Retinal pigment epithelial cell (primary cell): ENCODE measurements at regions not wholly inside any gene's neighbourhood (a gene's known extent, or its start where the extent isn't known, plus 50 kb on each side); places are given as distances from the start of the nearest gene placed in this dataset.

Experiments used
- DNase-seq: peaks from one replicate; pipeline ENCODE4 v3.0.0-alpha.2; 2010; ENCODE audit warnings: low read depth
- H3K4me3 ChIP-seq: 2 replicates; pipeline ENCODE4 v1.5.1; 2011; ENCODE audit warnings: mild to moderate bottlenecking, low read length, control low read depth, moderate library complexity
- CTCF ChIP-seq: conservative IDR thresholded peaks from 2 replicates; pipeline ENCODE4 v1.5.1; 2011; ENCODE audit warnings: low read depth, low read length, control low read depth, inconsistent platforms

DNA sequence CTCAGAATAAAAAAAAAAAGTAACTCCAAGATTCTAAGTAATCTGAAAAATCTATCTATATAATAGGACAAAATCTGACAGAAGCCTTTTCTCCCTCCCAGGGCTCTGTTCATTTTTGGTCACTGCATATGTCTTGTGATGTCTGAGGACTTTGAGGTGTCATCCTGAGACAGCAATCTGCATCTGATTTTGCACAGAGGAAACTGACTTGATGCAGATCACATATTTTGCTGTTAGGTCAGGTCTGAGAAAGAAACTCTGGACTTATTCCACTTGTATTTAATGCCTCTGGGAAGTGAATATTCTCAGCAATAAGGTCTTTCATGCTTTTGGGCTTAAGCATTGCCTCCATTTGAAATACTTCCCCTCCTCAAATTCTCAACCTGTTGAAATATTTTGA, 295.2 kb upstream of the THBS1 start:
- no peak overlapping the region for H3K4me3 ChIP-seq
- no peak for DNase-seq
- no peak for TF ChIP-seq CTCF

DNA sequence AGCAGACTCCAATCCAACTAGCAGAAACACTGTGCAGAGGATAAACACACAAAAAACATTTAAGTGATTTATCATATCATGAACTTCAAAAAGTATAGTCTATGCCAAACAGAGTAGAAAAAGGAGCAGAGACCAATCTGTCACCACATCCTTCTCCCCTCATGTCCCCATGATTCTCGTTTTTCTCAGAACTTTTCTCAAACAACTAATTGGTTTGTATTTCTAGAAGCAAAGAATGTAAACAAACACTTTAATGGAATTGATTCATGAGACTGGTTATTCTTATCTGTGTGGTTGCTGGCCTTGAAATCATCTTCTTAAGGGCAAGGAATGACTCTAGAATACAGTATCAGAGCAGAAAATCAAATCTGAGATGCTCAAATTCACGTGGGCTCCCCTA, 294.2 kb upstream of the THBS1 start:
- no peak for DNase-seq
- TF ChIP-seq CTCF, result no peak
- H3K4me3 ChIP-seq, result no peak overlapping the region

DNA sequence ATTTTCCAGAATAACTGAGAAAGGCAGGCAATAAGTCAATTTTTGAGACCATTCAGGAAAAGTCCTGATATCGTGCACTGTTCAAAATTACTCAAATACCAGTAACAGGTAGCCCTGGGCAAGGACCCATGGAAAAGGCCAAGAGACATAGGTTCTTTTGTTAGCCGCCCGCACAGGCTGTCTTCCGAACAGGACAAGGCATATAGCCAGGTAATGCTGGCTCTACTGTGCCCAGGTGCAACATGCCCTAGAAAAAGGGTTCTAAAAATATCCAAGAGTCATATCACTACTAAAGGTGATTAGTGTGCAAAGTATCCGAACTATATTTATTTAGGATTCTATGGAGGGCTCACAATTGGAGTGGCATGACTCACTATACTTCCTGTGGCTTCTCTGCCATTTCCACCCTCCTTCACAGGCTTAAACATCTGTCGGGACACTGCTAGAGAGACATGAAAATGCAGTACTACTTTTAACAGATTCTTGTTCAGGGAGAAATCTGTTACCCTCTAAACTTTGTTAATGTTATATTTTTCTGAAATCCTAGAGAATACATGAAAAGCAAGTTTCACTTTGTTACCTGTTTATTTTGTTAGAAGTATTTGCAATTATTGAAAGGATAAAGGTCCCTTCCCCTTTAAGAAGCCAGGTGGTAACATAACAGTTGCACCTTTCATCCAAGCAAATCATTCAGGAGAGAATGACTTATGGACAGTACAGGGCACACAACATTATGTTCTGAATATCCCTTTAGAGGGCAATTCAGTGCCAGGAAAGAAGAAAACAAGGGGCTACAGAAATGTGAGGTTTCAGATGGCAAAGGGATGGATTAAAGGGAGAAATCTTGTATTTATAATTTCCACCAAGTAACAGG, 293.3 kb upstream of the THBS1 start:
- no peak for TF ChIP-seq CTCF
- no peak for DNase-seq
- H3K4me3 ChIP-seq, result no peak overlapping the region

DNA sequence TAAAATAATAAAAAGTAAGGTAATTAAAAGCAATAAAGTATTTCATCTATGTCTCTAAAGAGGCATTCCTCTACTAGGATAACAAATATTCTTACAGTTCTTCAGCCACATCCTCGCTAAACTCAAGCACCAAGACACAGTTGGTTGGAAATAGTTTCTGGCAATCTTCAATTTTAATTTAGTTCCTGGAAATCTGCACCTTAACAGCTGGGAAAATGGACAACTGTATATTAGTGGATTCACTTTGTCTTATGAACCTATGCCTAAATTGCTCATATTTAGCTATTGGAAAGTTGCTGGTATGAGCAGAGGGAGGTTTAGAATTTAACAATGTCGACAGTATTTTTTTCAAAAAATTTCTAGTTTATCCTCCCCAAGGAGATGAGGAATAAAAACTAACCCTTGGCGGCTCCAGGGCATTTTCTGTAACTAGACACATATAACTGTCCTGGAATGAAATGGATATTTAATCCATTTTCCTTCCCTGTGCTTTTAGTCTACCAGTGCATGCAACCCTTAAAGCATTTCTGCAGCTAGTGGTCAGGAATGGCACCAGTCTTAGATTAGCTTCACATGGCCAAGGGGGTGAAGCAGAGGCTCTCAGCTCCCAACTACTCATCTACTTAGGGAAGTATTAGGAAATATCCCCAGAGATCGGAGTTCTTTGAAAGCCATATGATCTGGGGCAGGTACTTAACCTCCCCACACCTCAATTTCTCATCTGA, 290.0 kb upstream of the THBS1 start:
- DNase-seq, result no peak
- H3K4me3 ChIP-seq, result no peak overlapping the region
- TF ChIP-seq CTCF, result no peak

DNA sequence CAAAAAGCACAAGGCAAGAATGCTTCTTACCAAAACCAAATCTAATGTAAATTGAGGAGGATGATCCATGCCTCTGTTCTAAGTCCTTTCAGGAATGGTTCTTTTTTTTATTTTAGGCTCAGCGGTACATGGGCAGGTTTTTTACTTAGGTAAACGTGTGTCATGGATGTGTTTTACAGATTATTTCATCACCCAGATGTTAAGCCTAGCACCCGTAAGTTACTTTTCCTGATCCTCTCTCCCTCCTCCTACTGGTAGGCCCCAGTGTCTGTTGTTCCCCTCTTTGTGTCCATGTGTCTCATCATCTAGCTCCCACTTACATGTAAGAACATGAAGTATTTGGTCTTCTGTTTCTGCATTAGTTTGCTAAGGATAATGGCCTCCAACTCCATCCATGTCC, 289.2 kb upstream of the THBS1 start:
- H3K4me3 ChIP-seq, result no peak overlapping the region
- no peak for DNase-seq
- no peak for TF ChIP-seq CTCF

- no peak overlapping the region for H3K4me3 ChIP-seq
- no peak for TF ChIP-seq CTCF
- no peak for DNase-seq
Observed at GRCh38 chr15:39296955-39297354, 283.9 kb upstream of the THBS1 start.
